SK-N-SH (cell line): ENCODE measurements at regions not wholly inside any gene's neighbourhood (a gene's known extent, or its start where the extent isn't known, plus 50 kb on each side); places are given as distances from the start of the nearest gene placed in this dataset.

ENCODE experiments used
- CTCF ChIA-PET: fragments of 300-600, 350-600 bp; formaldehyde crosslinking; extraction: SDS; loops from one replicate; lab custom pipeline; 2021; lab: Yijun Ruan, JAX
- POLR2A ChIA-PET: fragments of 350-600 bp; sonication (Branson Sonifier 250); formaldehyde crosslinking; extraction: SDS; loops from one replicate; lab custom pipeline; 2020; ENCODE audit warnings: antibody characterized with exemption, inconsistent platforms; lab: Yijun Ruan, JAX
- DNase-seq: peaks from one replicate; pipeline ENCODE4 v3.0.0; 2012
- H2AFZ ChIP-seq: fragments of 200-600 bp; sonication (generic); 2 replicates; pipeline ENCODE4 v1.8.1; 2016; ENCODE audit warnings: antibody characterized with exemption, mild to moderate bottlenecking, low read depth
- H3F3A ChIP-seq: fragments of 200-600 bp; sonication (generic); replicated peaks from 2 replicates; pipeline ENCODE3; 2016; ENCODE audit warnings: antibody characterized with exemption, mild to moderate bottlenecking; ENCODE audit not compliant: insufficient read depth
- H3K27ac ChIP-seq, 2 experiments: fragments of 200-500 bp in 1 of 2; fragments of 200-600 bp in 1 of 2; sonication (Bioruptor generic) in 1 of 2; sonication (generic), shearing (Covaris generic) in 1 of 2; 2 replicates each; pipeline versions ENCODE4 v1.5.1 to v1.6.1; 2014 to 2016; ENCODE audit warnings: low read depth in 2 of 2, inconsistent platforms in 1 of 2, low read length in 1 of 2, mild to moderate bottlenecking in 1 of 2, mixed read lengths in 1 of 2
- H3K27me3 ChIP-seq: fragments of 200-600 bp; sonication (generic), shearing (Covaris generic); 2 replicates; pipeline ENCODE4 v1.6.1; 2016; ENCODE audit warnings: mixed run types; ENCODE audit not compliant: insufficient read depth
- H3K36me3 ChIP-seq, 2 experiments: fragments of 200-500 bp in 1 of 2; fragments of 200-600 bp in 1 of 2; sonication (Bioruptor generic) in 1 of 2; sonication (generic) in 1 of 2; replicated peaks in 1 of 2; 2 replicates each; pipeline versions ENCODE3 to v1.5.1; 2014 to 2016; ENCODE audit warnings: low read length in 1 of 2, mild to moderate bottlenecking in 1 of 2; ENCODE audit not compliant: insufficient read depth in 2 of 2, control insufficient read depth in 1 of 2
- H3K4me1 ChIP-seq, 2 experiments: fragments of 200-500 bp in 1 of 2; fragments of 200-600 bp in 1 of 2; sonication (Bioruptor generic) in 1 of 2; sonication (generic), shearing (Covaris generic) in 1 of 2; 2 replicates each; pipeline versions ENCODE4 v1.5.1 to v1.6.1; 2014 to 2016; ENCODE audit warnings: low read depth in 1 of 2, low read length in 1 of 2, mixed run types in 1 of 2; ENCODE audit not compliant: insufficient read depth in 2 of 2, control insufficient read depth in 1 of 2
- H3K4me2 ChIP-seq: fragments of 200-600 bp; sonication (generic), shearing (Covaris generic); 2 replicates; pipeline ENCODE4 v1.6.1; 2017; ENCODE audit warnings: mixed run types
- H3K4me3 ChIP-seq, 2 experiments: fragments of 200-500 bp in 1 of 2; fragments of 200-600 bp in 1 of 2; sonication (Bioruptor generic) in 1 of 2; sonication (generic), shearing (Covaris generic) in 1 of 2; 2 replicates each; pipeline versions ENCODE4 v1.5.1 to v1.8.1; 2014 to 2016; ENCODE audit warnings: low read depth in 2 of 2, inconsistent platforms in 1 of 2, low read length in 1 of 2, mild to moderate bottlenecking in 1 of 2, mixed read lengths in 1 of 2, moderate library complexity in 1 of 2
- H3K79me2 ChIP-seq: fragments of 200-600 bp; sonication (generic); 2 replicates; pipeline ENCODE4 v1.8.1; 2017; ENCODE audit warnings: mild to moderate bottlenecking; ENCODE audit not compliant: insufficient read depth
- H3K9ac ChIP-seq: fragments of 200-600 bp; sonication (generic); 2 replicates; pipeline ENCODE4 v1.6.1; 2017; ENCODE audit warnings: mixed run types
- H3K9me2 ChIP-seq: fragments of 200-600 bp; sonication (generic); 2 replicates; pipeline ENCODE4 v1.6.1; 2017; ENCODE audit warnings: mixed run types
- H3K9me3 ChIP-seq: fragments of 200-600 bp; sonication (generic); 2 replicates; pipeline ENCODE4 v1.6.1; 2017; ENCODE audit warnings: mixed run types, mild to moderate bottlenecking, moderate library complexity
- H4K20me1 ChIP-seq: fragments of 200-600 bp; sonication (generic); 2 replicates; pipeline ENCODE4 v1.6.1; 2017; ENCODE audit warnings: mild to moderate bottlenecking, mixed run types; ENCODE audit not compliant: insufficient read depth
- CHD2 ChIP-seq: fragments of 150-350 bp; IDR thresholded peaks from 2 replicates; pipeline ENCODE4 v1.6.1; 2018; ENCODE audit warnings: low read length; ENCODE audit not compliant: partially characterized antibody
- CTCF ChIP-seq: fragments of 200-600 bp; sonication (generic); IDR thresholded peaks from 2 replicates; pipeline ENCODE4 v1.6.1; 2017; ENCODE audit warnings: antibody characterized with exemption, mild to moderate bottlenecking, moderate library complexity
- ELF1 ChIP-seq: IDR thresholded peaks from 2 replicates; pipeline ENCODE4 v1.4.0; 2012
- EP300 ChIP-seq, 2 experiments: IDR thresholded peaks; 2 replicates each; pipeline versions ENCODE4 v1.4.0 to v1.6.1; 2012; ENCODE audit warnings: borderline replicate concordance in 1 of 2, low read depth in 1 of 2, low read length in 1 of 2
- EZH2phosphoT487 ChIP-seq: fragments of 200-600 bp; sonication (generic); IDR thresholded peaks from 2 replicates; pipeline ENCODE4 v1.6.1; 2017; ENCODE audit warnings: low read depth, mixed run types, mild to moderate bottlenecking, antibody characterized with exemption, moderate library complexity, borderline replicate concordance
- FOSL2 ChIP-seq: IDR thresholded peaks from 2 replicates; pipeline ENCODE4 v1.4.0; 2012; ENCODE audit warnings: low read depth, mild to moderate bottlenecking, moderate library complexity, borderline replicate concordance
- FOXJ3 ChIP-seq: sonication (generic); formaldehyde crosslinking; IDR thresholded peaks from 2 replicates; pipeline ENCODE4 v1.5.1; 2020; ENCODE audit warnings: mild to moderate bottlenecking, missing genetic modification reagents
- GABPA ChIP-seq: IDR thresholded peaks from 2 replicates; pipeline ENCODE4 v1.4.0; 2012; ENCODE audit warnings: low read depth, mild to moderate bottlenecking
- GATA2 ChIP-seq: sonication (generic); formaldehyde crosslinking; IDR thresholded peaks from 2 replicates; pipeline ENCODE4 v1.5.0; 2020; ENCODE audit warnings: mild to moderate bottlenecking, missing genetic modification reagents
- JUND ChIP-seq: IDR thresholded peaks from 2 replicates; pipeline ENCODE4 v1.4.0; 2012
- MAX ChIP-seq: IDR thresholded peaks from 2 replicates; pipeline ENCODE4 v1.4.0; 2012; ENCODE audit warnings: low read depth
- MEF2A ChIP-seq: IDR thresholded peaks from 2 replicates; pipeline ENCODE4 v1.4.0; 2012; ENCODE audit warnings: low read depth, borderline replicate concordance
- MXI1 ChIP-seq: IDR thresholded peaks from 2 replicates; pipeline ENCODE4 v1.6.1; 2012; ENCODE audit warnings: mild to moderate bottlenecking, low read depth, low read length, improper control_type of control experiment
- NFIC ChIP-seq: IDR thresholded peaks from 2 replicates; pipeline ENCODE4 v1.4.0; 2012; ENCODE audit warnings: borderline replicate concordance
- NRF1 ChIP-seq: IDR thresholded peaks from 2 replicates; pipeline ENCODE4 v1.6.1; 2012; ENCODE audit warnings: low read depth, mild to moderate bottlenecking, low read length
- RCOR1 ChIP-seq: fragments of 150-350 bp; IDR thresholded peaks from 2 replicates; pipeline ENCODE4 v1.6.1; 2017; ENCODE audit warnings: antibody characterized with exemption, low read length
- RFX5 ChIP-seq: IDR thresholded peaks from 2 replicates; pipeline ENCODE4 v1.6.1; 2012; ENCODE audit warnings: mild to moderate bottlenecking, improper control_type of control experiment, low read length
- RXRA ChIP-seq: IDR thresholded peaks from 2 replicates; pipeline ENCODE4 v1.4.0; 2012; ENCODE audit warnings: low read depth, mild to moderate bottlenecking, borderline replicate concordance
- SIN3A ChIP-seq: IDR thresholded peaks from 2 replicates; pipeline ENCODE4 v1.6.1; 2012; ENCODE audit warnings: low read depth, mild to moderate bottlenecking, low read length, moderate library complexity, borderline replicate concordance
- SMC3 ChIP-seq: IDR thresholded peaks from 2 replicates; pipeline ENCODE4 v1.6.1; 2012; ENCODE audit warnings: low read depth, low read length, improper control_type of control experiment
- TAF1 ChIP-seq: IDR thresholded peaks from 2 replicates; pipeline ENCODE4 v1.6.1; 2012; ENCODE audit warnings: low read depth, mild to moderate bottlenecking, low read length, moderate library complexity, borderline replicate concordance
- TEAD4 ChIP-seq: IDR thresholded peaks from 2 replicates; pipeline ENCODE4 v1.4.0; 2012; ENCODE audit warnings: mild to moderate bottlenecking, borderline replicate concordance; ENCODE audit not compliant: insufficient read depth
- USF1 ChIP-seq: IDR thresholded peaks from 2 replicates; pipeline ENCODE4 v1.4.0; 2012; ENCODE audit warnings: low read depth, borderline replicate concordance
- WGBS: methylation state at CpG from one replicate; pipeline ENCODE4 v1.1.6; 2017; ENCODE audit warnings: low lambda C conversion rate; 5-methylcytosine and 5-hydroxymethylcytosine counted together

- no peak for TF ChIP-seq CHD2
- no peak for TF ChIP-seq USF1
- no peak for TF ChIP-seq FOSL2
- TF ChIP-seq GATA2 (CRISPR knock-in tag) = no peak
- TF ChIP-seq GABPA = no peak
- TF ChIP-seq ELF1 = no peak
- no peak for TF ChIP-seq SMC3
- no peak for TF ChIP-seq EZH2phosphoT487
- no peak for TF ChIP-seq JUND
- TF ChIP-seq RCOR1 = no peak
- no peak for TF ChIP-seq CTCF
- no peaks in the 10 kb centered on the region for H3K79me2 ChIP-seq
- POLR2A ChIA-PET = no interaction called here
- no peak overlapping the region for H3K9ac ChIP-seq
- H3K27me3 ChIP-seq = no peaks in the 10 kb centered on the region
- no peak overlapping the region for H3K4me2 ChIP-seq
- no peak overlapping the region for H3K4me3 ChIP-seq
- H3F3A ChIP-seq = no peaks in the 10 kb centered on the region
- no peak overlapping the region for H3K27ac ChIP-seq
- H3K4me1 ChIP-seq = no peaks in the 10 kb centered on the region
- CTCF ChIA-PET = no interaction called here
- DNase-seq = no peak
- no peaks in the 10 kb centered on the region for H3K9me3 ChIP-seq
- no peak overlapping the region for H2AFZ ChIP-seq
- WGBS = 56% methylated on average over 7 of the region's 7 CpGs
- no peaks in the 10 kb centered on the region for H4K20me1 ChIP-seq
- no peaks in the 10 kb centered on the region for H3K9me2 ChIP-seq
- H3K36me3 ChIP-seq = no peaks in the 10 kb centered on the region
These were observed 161.6 kb downstream of the ST6GAL2 start for GRCh38 chr2:106724301-106724794.

GRCh38 chr2:106734165-106734564, 151.8 kb downstream of the ST6GAL2 start:
- no peaks in the 10 kb centered on the region for H3K27me3 ChIP-seq
- no peaks in the 10 kb centered on the region for H3K36me3 ChIP-seq
- H3K9ac ChIP-seq = no peak overlapping the region
- WGBS = 54% methylated on average over 4 of the region's 4 CpGs
- H3K27ac ChIP-seq = no peak overlapping the region
- POLR2A ChIA-PET = interaction anchor here (1.2 kb wide), 1 partner anchor 11 kb away, joined by 3 read pairs; no protein-coding TSS in a partner anchor
- H3K4me3 ChIP-seq = no peak overlapping the region
- no peaks in the 10 kb centered on the region for H3K79me2 ChIP-seq
- DNase-seq = no peak
- H3K4me2 ChIP-seq = no peak overlapping the region
- H4K20me1 ChIP-seq = no peaks in the 10 kb centered on the region
- CTCF ChIA-PET = interaction anchor here (1.0 kb wide), 1 partner anchor 129 kb away, joined by 3 read pairs; no protein-coding TSS in a partner anchor
- no peak for TF ChIP-seq MXI1
- TF ChIP-seq GABPA = no peak
- TF ChIP-seq RXRA = no peak
- no peak for TF ChIP-seq FOSL2
- no peak for TF ChIP-seq RCOR1
- no peak for TF ChIP-seq NRF1
- no peak for TF ChIP-seq MEF2A
- TF ChIP-seq GATA2 (CRISPR knock-in tag) = no peak
- no peak for TF ChIP-seq NFIC
- TF ChIP-seq RFX5 = no peak
- TF ChIP-seq EP300 (IDR thresholded peaks at IDR 0.05; ENCODE audit: borderline replicate concordance in 1 of 2, low read depth in 1 of 2, low read length in 1 of 2) = no peak
- TF ChIP-seq TEAD4 = no peak
- no peak for TF ChIP-seq FOXJ3 (CRISPR knock-in tag)
- TF ChIP-seq TAF1 = no peak
- TF ChIP-seq EZH2phosphoT487 = no peak
- no peak for TF ChIP-seq JUND
- no peak for TF ChIP-seq SIN3A
- no peak for TF ChIP-seq SMC3
- no peak for TF ChIP-seq MAX
- H3K4me1 ChIP-seq = no peaks in the 10 kb centered on the region; a peak in 1 of 4 replicates
- no peak overlapping the region for H2AFZ ChIP-seq
- no peaks in the 10 kb centered on the region for H3K9me3 ChIP-seq
- no peaks in the 10 kb centered on the region for H3F3A ChIP-seq
- H3K9me2 ChIP-seq = no peaks in the 10 kb centered on the region
